LNCAP (cell line): ENCODE measurements at regions not wholly inside any gene's neighbourhood (a gene's known extent, or its start where the extent isn't known, plus 50 kb on each side); places are given as distances from the start of the nearest gene placed in this dataset.

Experiments used
- TF ChIP-seq, protein P1 (sequence below): fragments of 450-650 bp; IDR thresholded peaks from 2 replicates; pipeline ENCODE4 v1.5.1; 2017; ENCODE audit warnings: mild to moderate bottlenecking

DNA sequence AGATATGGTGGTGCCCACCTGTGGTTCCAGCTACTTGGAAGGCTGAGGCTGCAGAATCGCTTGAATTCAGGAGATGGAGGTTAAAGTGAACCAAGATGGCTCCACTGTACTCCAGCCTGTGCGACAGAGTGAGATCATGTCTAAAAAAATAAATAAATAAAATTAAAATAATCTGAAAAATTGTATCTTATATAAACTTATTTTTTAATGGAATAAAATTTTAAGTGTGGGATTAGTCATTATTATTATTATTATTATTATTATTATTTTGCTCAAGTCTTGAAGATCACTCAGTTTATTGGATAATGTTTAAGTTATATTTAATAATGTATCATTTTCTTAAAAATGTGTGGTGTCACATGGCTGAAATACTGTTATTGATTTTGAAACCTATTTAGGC, 688.0 kb upstream of the COX7C start:
- TF ChIP-seq, protein P1, sequence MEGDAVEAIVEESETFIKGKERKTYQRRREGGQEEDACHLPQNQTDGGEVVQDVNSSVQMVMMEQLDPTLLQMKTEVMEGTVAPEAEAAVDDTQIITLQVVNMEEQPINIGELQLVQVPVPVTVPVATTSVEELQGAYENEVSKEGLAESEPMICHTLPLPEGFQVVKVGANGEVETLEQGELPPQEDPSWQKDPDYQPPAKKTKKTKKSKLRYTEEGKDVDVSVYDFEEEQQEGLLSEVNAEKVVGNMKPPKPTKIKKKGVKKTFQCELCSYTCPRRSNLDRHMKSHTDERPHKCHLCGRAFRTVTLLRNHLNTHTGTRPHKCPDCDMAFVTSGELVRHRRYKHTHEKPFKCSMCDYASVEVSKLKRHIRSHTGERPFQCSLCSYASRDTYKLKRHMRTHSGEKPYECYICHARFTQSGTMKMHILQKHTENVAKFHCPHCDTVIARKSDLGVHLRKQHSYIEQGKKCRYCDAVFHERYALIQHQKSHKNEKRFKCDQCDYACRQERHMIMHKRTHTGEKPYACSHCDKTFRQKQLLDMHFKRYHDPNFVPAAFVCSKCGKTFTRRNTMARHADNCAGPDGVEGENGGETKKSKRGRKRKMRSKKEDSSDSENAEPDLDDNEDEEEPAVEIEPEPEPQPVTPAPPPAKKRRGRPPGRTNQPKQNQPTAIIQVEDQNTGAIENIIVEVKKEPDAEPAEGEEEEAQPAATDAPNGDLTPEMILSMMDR, result no peak

DNA sequence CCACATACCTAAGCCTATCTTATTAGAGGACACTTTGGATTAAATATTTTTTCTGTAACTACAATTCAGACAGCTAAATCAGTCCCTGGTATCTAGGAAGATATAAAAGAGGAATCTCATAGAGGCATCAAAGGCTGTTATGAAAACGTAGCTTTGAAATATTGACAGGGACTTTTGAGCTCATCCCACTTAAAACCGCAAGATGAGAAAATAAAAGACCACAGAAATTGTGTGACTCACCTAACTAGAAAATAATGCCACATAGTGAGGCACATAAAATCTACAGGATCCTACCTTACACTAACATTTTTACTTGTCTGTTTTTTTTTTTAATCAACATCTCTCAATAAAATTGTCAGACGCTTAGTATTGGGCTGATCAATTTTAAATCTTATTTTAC, 686.5 kb upstream of the COX7C start:
- TF ChIP-seq, protein P1, result no peak

DNA sequence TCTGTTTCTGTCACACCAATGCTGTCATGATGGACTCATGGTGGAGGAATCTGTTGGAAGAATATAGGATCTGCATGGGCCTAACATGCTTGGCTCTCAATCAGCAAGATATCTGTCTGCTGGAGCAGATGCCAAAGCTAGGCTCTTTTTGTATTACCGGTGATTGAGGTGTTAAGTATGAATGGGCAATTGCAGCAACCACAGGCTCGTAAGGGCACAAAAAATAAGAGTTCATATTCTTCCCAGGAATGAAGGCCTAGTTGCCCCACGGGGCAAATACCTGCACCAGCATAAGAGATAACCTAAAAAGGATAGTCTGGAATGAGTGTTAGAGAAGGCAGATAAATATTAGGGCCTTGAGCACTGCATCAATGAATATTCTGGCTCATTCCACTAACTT, 679.5 kb upstream of the COX7C start:
- TF ChIP-seq, protein P1, result no peak

DNA sequence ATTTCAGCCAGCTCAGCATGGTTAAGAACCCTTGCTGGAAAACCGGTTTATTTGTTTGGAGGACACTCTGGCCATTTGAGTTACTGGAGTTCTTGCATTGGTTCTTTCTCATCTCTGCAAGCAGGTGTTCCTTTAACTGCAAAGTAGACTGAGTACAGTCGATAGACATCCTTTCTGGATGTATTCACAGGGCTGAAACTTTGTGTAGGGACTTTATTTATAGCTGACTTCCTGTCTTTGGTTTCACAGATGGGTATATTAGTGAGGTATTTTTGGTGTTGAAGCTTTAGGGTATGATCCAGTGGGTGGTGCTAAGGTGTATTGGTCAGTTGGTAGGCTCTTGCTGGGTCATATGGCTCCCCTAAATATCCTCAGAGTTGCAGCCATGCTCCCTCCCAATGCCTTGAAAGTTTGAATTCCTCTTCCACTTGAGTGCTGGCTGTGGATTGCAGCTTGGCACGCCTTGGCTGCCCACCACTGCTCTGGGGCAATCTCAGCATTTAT, 666.0 kb upstream of the COX7C start:
- TF ChIP-seq, protein P1, result no peak

DNA sequence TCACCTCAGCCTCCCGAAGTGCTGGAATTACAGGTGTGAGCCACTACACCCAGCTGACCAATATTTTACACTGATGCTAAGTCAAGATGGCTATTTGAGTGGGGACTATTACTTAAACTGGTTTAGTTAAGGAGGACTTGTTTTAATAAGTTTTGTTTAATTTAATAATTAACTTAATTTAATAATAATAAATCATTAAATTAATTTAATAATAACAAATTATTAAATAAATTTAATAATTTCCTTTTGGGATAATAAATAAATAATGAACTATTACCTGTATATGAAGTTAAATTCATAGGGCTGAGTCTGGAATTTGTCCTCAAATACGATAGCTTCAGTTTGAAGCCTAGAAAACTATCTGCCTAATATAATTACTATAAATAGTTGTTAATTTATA, 665.1 kb upstream of the COX7C start:
- TF ChIP-seq, protein P1, result no peak

DNA sequence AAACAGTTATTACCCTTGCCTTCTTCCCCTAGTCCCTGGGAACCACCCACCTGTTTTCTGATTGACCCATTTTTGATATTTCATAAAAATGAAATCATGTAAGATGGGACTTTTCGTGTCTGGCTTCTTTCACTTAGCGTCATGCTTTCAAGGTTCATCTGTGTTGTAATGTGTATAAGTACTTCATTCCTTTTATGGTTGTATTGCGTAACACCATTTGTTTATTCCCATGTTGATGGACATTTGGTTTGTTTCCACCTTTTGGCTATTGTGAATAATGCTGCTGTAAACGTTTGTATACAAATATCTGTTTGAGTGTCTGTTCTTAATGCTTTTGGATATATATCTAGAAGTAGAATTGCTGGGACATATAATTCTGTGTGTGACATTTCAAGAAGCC, 650.1 kb upstream of the COX7C start:
- TF ChIP-seq, protein P1, result no peak

DNA sequence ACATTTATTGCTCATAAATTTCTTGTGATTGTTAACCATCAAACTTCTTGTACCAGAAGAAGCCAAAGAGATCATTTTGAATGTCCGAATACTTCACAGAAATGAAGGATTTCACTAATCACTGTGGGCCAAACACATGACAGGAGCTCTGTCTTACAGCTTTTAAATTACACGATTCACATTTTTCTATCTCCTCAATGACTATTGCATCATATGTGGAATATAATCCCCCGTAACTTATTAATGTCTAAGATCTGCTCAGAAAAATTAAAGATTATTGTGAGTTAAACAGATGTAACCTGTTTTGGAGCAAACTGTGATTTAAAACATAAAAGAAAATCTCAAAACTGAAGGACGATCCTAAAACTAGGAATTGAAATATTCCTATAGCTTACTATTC, 645.2 kb upstream of the COX7C start:
- TF ChIP-seq, protein P1, result no peak

DNA sequence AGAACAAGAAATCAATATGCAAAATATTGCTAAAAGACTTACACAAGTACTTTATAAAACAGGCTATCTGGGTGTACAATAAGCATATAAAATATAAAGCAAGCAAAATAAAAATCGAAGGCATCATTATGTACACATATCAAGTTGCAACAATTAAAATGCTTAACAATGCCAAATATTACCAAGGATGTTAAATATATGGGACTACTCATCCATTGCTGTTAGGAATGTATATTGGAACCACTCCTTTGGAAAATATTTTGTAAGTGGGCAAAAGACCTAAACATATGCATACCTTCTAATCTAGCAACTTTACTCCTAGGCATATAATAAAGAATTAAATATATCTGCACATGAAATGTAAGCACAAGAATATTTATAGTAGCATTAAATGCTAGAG, 632.6 kb upstream of the COX7C start:
- TF ChIP-seq, protein P1, result no peak
